ENCODE measurements at regions not wholly inside any gene's neighbourhood (a gene's known extent, or its start where the extent isn't known, plus 50 kb on each side); places are given as distances from the start of the nearest gene placed in this dataset.

DNA sequence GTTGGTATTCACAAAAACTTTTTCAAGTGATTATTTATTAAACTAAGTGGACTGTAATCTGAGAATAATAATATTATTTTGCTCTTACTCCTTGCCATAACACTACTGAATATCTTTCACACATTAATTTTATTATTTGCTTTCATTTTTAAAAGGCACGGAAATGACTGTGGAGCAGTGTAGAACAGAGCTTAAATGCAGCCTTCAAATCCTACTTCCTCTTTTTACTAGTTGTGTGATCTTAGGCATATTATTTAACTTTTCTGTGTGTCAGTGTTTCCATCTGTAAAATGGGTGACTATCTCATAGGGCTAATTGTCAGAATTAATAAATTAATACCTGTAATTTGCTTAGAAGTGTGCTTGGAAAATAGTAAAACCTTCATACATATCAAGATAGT is 55.5 kb upstream of the SLC8A1 start:
- DNase-seq = no peak

- no peak for DNase-seq
Observed at GRCh38 chr2:40510304-40510703, 58.4 kb upstream of the SLC8A1 start.

- no peak for DNase-seq
Observed at GRCh38 chr2:40511661-40512213, 59.8 kb upstream of the SLC8A1 start.

GRCh38 chr2:40512256-40512655 is 60.4 kb upstream of the SLC8A1 start:
- no peak for DNase-seq

DNA sequence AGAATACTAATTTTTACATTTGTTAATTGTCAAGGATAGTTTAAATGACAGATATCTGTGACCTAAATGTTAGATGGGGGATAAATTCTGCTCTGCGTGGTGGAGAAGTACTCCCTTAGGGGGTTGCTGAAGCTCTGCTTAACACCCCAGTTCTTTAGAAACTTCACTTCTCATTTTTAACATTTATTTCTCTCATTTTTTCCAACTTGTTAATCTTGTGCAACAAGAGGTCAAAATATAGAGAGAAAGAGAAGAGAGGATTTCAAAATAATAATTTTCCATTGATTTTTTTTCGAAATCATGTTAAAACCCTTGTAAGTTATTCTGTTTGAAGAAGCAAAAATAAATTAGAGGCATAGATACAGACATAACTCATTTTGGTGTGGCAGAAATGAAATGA is 61.3 kb upstream of the SLC8A1 start:
- no peak for DNase-seq

- no peak for DNase-seq
Observed at GRCh38 chr2:40516604-40517003, 64.7 kb upstream of the SLC8A1 start.

GRCh38 chr2:40528564-40528963 is 76.7 kb upstream of the SLC8A1 start:
- DNase-seq = no peak

- DNase-seq = no peak
Observed at GRCh38 chr2:40531359-40531758, 79.5 kb upstream of the SLC8A1 start.

DNA sequence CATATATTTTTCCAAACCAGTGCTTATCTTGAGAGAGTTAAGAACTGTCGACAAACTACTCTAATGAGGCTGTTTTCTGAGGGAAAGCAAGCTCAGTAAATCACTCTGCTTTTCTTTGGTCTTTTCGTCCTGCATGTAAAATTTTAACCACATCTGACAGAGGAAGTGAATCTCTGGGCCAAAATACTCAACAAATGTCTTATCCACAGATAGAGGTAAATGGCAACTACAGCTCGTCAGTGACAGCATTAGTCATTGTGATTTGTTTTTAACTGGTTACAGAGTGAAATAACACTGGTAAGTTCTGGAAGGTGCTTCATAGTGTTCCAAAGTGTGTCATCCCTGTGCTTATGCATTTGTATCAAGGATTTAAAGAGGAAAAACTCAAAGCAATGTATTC is 82.6 kb upstream of the SLC8A1 start:
- no peak for DNase-seq

- no peak for DNase-seq
Observed at GRCh38 chr2:40535972-40536371, 84.1 kb upstream of the SLC8A1 start.

DNA sequence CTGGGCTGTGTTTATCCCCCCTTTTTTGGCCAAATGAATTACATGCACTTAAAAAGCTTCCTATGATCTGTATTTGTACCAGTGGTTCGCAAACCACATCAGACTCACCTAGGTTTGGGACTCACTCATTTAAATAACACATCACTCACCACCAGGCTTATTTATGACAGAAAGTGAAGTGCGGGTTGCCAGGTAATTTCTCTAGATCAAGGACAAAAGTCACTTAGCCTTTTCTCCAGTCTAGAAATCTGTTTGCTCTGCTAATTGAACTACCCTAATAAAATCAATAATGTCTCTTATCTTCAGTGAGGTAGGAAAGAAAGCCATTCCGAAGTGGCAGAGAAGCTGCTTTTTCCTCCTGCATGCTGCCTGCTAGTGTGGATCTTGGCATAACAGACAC is 88.1 kb upstream of the SLC8A1 start:
- no peak for DNase-seq

GRCh38 chr2:40543381-40543780 is 91.5 kb upstream of the SLC8A1 start:
- no peak for DNase-seq

- no peak for DNase-seq
Observed at GRCh38 chr2:40544072-40544471, 92.2 kb upstream of the SLC8A1 start.

- no peak for DNase-seq
Observed at GRCh38 chr2:40545645-40546044, 93.8 kb upstream of the SLC8A1 start.

- no peak for DNase-seq
Observed at GRCh38 chr2:40546439-40547191, 94.7 kb upstream of the SLC8A1 start.

DNA sequence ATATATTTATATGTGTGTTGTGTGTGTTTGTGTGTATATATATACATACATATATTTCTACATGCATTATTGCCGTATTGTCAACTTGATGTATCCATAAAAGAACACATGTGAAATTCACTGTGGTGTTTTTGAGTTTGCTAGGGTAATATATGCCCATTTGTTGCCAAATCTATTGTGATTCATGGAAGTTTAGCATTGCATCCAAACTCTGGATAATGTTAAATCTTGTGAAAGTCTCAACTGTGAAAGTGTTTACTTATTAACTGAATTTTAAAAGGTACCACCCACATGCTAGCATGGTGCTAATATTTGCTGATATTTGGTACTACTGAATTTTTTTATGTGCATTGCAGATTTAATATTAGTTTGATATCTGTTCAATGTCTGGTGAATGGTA is 96.6 kb upstream of the SLC8A1 start:
- no peak for DNase-seq

DNA sequence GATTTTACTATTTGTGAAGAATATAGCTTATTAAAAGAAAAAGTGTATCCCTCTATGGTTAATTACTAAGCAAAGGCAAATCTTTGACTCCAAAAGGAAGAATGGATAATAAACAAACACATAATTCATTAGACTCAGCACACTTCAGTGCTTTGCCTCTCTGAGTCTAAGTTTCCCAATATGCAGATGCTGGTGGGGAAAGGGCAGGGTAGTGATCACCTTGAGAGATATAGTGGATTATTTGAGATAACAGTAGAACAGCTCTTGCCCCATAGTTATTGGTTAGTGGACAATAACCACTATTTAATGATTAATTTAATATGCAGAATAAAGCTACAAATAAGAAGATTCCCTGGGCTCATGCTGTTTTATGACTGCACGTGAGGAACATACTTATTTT is 98.2 kb upstream of the SLC8A1 start:
- no peak for DNase-seq

DNA sequence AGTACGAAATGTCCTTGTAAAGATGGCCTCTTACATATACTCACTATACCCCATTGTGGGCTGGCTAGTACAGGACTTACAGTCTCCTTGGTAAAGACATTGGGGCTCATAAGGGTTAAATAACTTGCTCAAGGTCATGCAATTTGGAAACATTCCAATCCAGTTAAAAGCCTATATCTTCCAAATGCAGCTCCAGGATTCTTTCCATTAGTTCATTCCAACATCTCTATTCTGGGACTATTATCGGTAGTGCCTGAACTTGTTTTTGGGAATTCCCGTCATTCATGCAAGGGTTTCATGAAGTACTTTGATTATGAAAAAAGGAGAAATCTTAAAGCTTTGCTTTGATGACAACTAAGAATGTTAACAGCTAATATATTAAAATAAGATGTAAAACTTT is 99.2 kb upstream of the SLC8A1 start:
- DNase-seq = no peak

DNA sequence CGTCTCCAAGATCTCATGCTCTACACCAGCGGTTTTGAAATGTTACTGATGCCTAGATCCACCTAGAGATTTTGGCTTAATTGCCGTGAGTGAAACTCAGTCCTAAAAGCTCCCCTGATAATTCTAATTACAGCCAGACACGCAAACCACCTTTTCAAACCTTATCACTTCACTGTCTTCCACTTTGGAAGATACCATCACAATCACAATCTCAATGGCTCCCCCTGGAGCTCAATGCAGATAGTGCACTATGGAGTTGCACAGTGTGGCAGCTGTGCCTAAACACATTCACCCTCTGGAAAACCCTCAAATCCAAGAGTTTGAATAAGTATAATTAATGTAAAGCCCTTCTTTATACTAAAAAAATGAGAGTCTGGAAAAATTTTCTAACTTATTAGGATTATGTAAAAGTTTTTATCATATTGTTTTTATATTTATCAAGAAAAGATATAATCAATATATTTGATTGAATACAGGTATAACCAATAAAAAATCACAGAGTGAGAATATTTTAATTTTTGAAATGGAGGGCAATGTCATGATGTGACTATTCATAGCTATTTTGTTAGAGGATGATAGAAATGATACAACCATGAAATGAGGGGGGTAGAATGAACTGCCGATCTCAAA is 102.9 kb upstream of the SLC8A1 start:
- DNase-seq = peak; percentile 24

DNA sequence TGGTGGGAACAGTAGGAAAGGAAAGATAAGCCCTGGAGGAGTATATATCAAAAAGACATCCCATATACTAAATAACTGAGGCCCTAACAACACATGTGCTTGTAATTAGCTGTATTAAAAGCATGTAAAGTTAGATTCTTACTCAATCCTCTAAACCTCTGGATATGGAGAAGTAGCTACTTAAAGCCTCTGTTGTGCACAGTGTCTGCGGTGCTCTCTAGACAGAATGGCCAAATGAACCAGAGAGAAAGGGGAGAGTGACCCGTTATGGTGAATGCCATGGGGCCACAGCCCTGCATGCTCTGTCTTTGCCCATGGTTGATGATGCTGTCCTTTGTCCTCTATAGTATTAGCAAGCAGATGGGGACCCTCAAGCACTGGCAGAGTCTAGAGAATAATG is 104.4 kb upstream of the SLC8A1 start:
- DNase-seq = no peak

GRCh38 chr2:40556739-40557138 is 104.8 kb upstream of the SLC8A1 start:
- DNase-seq = no peak

DNA sequence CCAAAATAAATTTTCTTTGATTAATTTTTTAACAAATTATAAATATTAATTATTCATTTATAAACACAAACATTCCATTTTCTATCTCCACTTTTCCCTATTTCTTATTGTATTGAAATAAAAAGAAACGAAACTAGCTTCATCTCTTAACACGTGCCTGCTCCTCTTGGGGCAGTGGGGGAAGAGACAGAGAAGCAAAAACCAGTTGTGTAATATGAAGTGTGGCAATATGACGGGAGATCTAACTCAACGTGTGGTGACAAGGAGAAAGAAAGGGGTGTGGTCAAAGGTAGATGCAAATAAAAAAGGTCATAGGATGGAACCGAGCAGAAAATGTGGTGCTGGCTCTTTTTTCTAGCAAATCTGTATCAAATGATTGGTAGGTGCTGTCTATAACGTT is 106.9 kb upstream of the SLC8A1 start:
- DNase-seq = no peak

DNA sequence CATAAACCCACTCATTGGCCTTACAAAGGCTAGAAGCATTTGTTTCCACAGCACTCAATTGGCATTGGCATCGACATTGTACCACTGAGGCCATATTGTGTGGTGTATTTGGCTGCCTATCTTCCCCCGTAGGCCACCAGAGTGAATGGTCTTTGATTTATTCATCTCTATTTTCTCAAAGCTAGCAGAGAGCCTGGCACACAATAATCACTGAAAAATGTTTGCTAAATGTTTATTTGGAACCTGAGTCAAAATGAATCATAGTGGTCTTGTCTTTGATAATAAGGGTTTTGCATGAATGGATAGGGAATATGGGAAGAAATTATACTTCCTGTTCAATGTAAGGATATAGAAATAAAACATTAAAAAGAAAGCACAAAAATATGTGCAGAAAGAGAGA is 107.3 kb upstream of the SLC8A1 start:
- no peak for DNase-seq

- no peak for DNase-seq
Observed at GRCh38 chr2:40564184-40564583, 112.3 kb upstream of the SLC8A1 start.

GRCh38 chr2:40579247-40579646 is 127.4 kb upstream of the SLC8A1 start:
- no peak for DNase-seq

All from stimulated activated CD4-positive, alpha-beta T cell treated with anti-CD3 and anti-CD28 coated beads, Interleukin-4, amount 100 ng/mL, for 1 hour (primary cell).